Smooth muscle cell (in vitro differentiated cells): ENCODE measurements at regions not wholly inside any gene's neighbourhood (a gene's known extent, or its start where the extent isn't known, plus 50 kb on each side); places are given as distances from the start of the nearest gene placed in this dataset.
A peak's percentile ranks its signal among the peaks of the same experiment; 100 is the strongest.

ENCODE experiments used
- DNase-seq: peaks from one replicate; lab custom pipeline; 2025; ENCODE audit not compliant: unreplicated experiment; lab: John Stamatoyannopoulos, UW
- H2AFZ ChIP-seq: fragments of 200-600 bp; sonication (generic); 2 replicates; pipeline ENCODE4 v1.6.0; 2016; ENCODE audit warnings: antibody characterized with exemption, low read depth, mild to moderate bottlenecking
- H3F3A ChIP-seq: fragments of 200-600 bp; sonication (generic); 2 replicates; pipeline ENCODE4 v1.6.0; 2017; ENCODE audit warnings: antibody characterized with exemption, low read depth
- H3K27ac ChIP-seq: fragments of 200-600 bp; sonication (generic); 2 replicates; pipeline ENCODE4 v1.5.1; 2016; ENCODE audit warnings: low read depth, mild to moderate bottlenecking
- H3K27me3 ChIP-seq: fragments of 200-600 bp; sonication (generic); 2 replicates; pipeline ENCODE4 v1.6.1; 2016; ENCODE audit warnings: low read depth, mild to moderate bottlenecking
- H3K36me3 ChIP-seq: fragments of 200-600 bp; sonication (generic); 2 replicates; pipeline ENCODE4 v1.5.1; 2016; ENCODE audit warnings: low read depth
- H3K4me1 ChIP-seq: fragments of 200-600 bp; sonication (generic); 2 replicates; pipeline ENCODE4 v1.5.1; 2016; ENCODE audit warnings: low read depth
- H3K4me2 ChIP-seq: fragments of 200-600 bp; sonication (generic); 2 replicates; pipeline ENCODE4 v1.6.0; 2016; ENCODE audit warnings: mild to moderate bottlenecking
- H3K4me3 ChIP-seq: fragments of 200-600 bp; sonication (generic); 2 replicates; pipeline ENCODE4 v1.5.1; 2016; ENCODE audit warnings: mild to moderate bottlenecking
- H3K79me2 ChIP-seq: fragments of 200-600 bp; sonication (generic); 2 replicates; pipeline ENCODE4 v1.6.0; 2016; ENCODE audit warnings: low read depth, mild to moderate bottlenecking
- H3K9ac ChIP-seq: fragments of 200-600 bp; sonication (generic); 2 replicates; pipeline ENCODE4 v1.6.0; 2016; ENCODE audit warnings: low read depth
- H3K9me3 ChIP-seq: fragments of 200-600 bp; sonication (generic); replicated peaks from 2 replicates; pipeline ENCODE4 v1.5.1; 2016; ENCODE audit warnings: low read depth
- H4K20me1 ChIP-seq: fragments of 200-600 bp; sonication (generic); 2 replicates; pipeline ENCODE4 v1.6.0; 2016; ENCODE audit warnings: low read depth
- CTCF ChIP-seq: fragments of 200-600 bp; sonication (generic); IDR thresholded peaks from 2 replicates; pipeline ENCODE4 v1.5.1; 2017; ENCODE audit warnings: borderline replicate concordance, mild to moderate bottlenecking, antibody characterized with exemption; ENCODE audit not compliant: insufficient read depth, poor library complexity, severe bottlenecking
- WGBS: methylation state at CpG from one replicate; pipeline ENCODE4 v1.1.7; 2016; ENCODE audit warnings: low lambda C conversion rate; 5-methylcytosine and 5-hydroxymethylcytosine counted together

GRCh38 chr13:40178130-40178529 lies 488.3 kb downstream of the FOXO1 start:
- H3K36me3 ChIP-seq, result no peaks in the 10 kb centered on the region
- no peaks in the 10 kb centered on the region for H3K79me2 ChIP-seq
- peaks cover 4% of the 10 kb centered on the region for H3F3A ChIP-seq
- H3K9me3 ChIP-seq, result no peaks in the 10 kb centered on the region
- no peak overlapping the region for H2AFZ ChIP-seq
- no peaks in the 10 kb centered on the region for H3K27me3 ChIP-seq
- no peaks in the 10 kb centered on the region for H4K20me1 ChIP-seq
- H3K27ac ChIP-seq, result no peak overlapping the region
- DNase-seq, result no peak
- no peak for TF ChIP-seq CTCF
- no peak overlapping the region for H3K4me2 ChIP-seq
- 72% methylated on average over 5 of the region's 5 CpGs for WGBS
- H3K9ac ChIP-seq, result no peak overlapping the region
- peaks cover 4% of the 10 kb centered on the region for H3K4me1 ChIP-seq
- H3K4me3 ChIP-seq, result no peak overlapping the region

GRCh38 chr13:40179445-40180281 lies 486.8 kb downstream of the FOXO1 start:
- TF ChIP-seq CTCF, result no peak
- no peak overlapping the region for H3K27ac ChIP-seq
- H3K36me3 ChIP-seq, result no peaks in the 10 kb centered on the region

GRCh38 chr13:40180776-40181175 lies 485.7 kb downstream of the FOXO1 start:
- TF ChIP-seq CTCF, result no peak
- H3K36me3 ChIP-seq, result no peaks in the 10 kb centered on the region
- peaks cover 4% of the 10 kb centered on the region for H3F3A ChIP-seq
- WGBS, result 100% methylated on average over 1 of the region's 1 CpG
- peak overlapping the region; percentile 52 for H3K27ac ChIP-seq
- no peak overlapping the region for H3K4me2 ChIP-seq
- H3K79me2 ChIP-seq, result no peaks in the 10 kb centered on the region
- no peaks in the 10 kb centered on the region for H4K20me1 ChIP-seq
- H3K9me3 ChIP-seq, result no peaks in the 10 kb centered on the region
- no peak for DNase-seq
- peaks cover 4% of the 10 kb centered on the region for H3K4me1 ChIP-seq
- no peak overlapping the region for H3K9ac ChIP-seq
- no peak overlapping the region for H2AFZ ChIP-seq
- H3K27me3 ChIP-seq, result no peaks in the 10 kb centered on the region
- H3K4me3 ChIP-seq, result no peak overlapping the region

More at GRCh38 chr13:40179445-40180281, 486.8 kb downstream of the FOXO1 start:
- Histone ChIP-seq H3K79me2 (no peaks in the 10 kb centered on the region), H2AFZ (no peak overlapping the region), H3K9ac (no peak overlapping the region), H3F3A (peaks cover 4% of the 10 kb centered on the region), H3K4me1 (peaks cover 4% of the 10 kb centered on the region), H3K4me2 (no peak overlapping the region), H4K20me1 (no peaks in the 10 kb centered on the region), H3K9me3 (no peaks in the 10 kb centered on the region), H3K27me3 (no peaks in the 10 kb centered on the region), H3K4me3 (no peak overlapping the region)
- WGBS, result 96% methylated on average over 3 of the region's 3 CpGs
- DNase-seq, result no peak
